ENCODE measurements at regions not wholly inside any gene's neighbourhood (a gene's known extent, or its start where the extent isn't known, plus 50 kb on each side); places are given as distances from the start of the nearest gene placed in this dataset.

GRCh38 chr2:183283209-183283608 is 159.0 kb downstream of the NUP35 start:
- Histone ChIP-seq H3K4me1 (ENCODE audit: control insufficient read depth, insufficient read depth, low read length) (no peaks in the 10 kb centered on the region), H3K4me3 (ENCODE audit: low read length) (no peak overlapping the region), H3K27ac (ENCODE audit: low read length) (no peak overlapping the region), H3K9me3 (ENCODE audit: control insufficient read depth, low read depth, low read length) (no peaks in the 10 kb centered on the region), H3K36me3 (ENCODE audit: control insufficient read depth, insufficient read depth, low read length) (no peaks in the 10 kb centered on the region), H3K27me3 (ENCODE audit: control insufficient read depth, insufficient read depth, low read length) (no peaks in the 10 kb centered on the region)
- 100% methylated on average over 1 of the region's 2 CpGs for WGBS (ENCODE audit: insufficient coverage, low lambda C conversion rate)
- DNase-seq = no peak

GRCh38 chr2:183284606-183285005 is 160.4 kb downstream of the NUP35 start:
- Histone ChIP-seq H3K27me3 (ENCODE audit: control insufficient read depth, insufficient read depth, low read length) (no peaks in the 10 kb centered on the region), H3K4me3 (ENCODE audit: low read length) (no peak overlapping the region)

DNA sequence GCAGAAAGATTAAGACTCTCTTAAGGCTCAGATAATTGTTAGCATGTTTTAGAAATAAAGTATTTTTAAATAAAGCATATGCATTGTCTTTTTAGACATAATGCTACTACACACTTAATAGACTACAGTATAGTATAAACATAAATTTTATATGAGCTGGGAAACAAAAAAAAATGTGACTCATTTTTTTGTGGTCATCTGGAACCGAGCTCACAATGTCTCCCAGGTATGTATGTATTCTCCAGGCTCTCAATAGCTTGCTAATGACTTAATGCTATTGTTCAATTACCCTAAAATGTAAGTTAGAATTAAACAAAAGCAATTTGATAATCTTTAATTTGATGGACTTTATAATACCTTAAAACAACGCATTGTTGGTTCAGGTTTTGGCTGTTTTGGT is 167.2 kb downstream of the NUP35 start:
- no peaks in the 10 kb centered on the region for H3K4me1 ChIP-seq (ENCODE audit: control insufficient read depth, insufficient read depth, low read length)
- H3K4me3 ChIP-seq (ENCODE audit: low read length) = no peak overlapping the region
- no peak for DNase-seq
- 40% methylated on average over 1 of the region's 2 CpGs for WGBS (ENCODE audit: insufficient coverage, low lambda C conversion rate)
- H3K36me3 ChIP-seq (ENCODE audit: control insufficient read depth, insufficient read depth, low read length) = no peaks in the 10 kb centered on the region
- no peaks in the 10 kb centered on the region for H3K9me3 ChIP-seq (ENCODE audit: control insufficient read depth, low read depth, low read length)
- no peaks in the 10 kb centered on the region for H3K27me3 ChIP-seq (ENCODE audit: control insufficient read depth, insufficient read depth, low read length)
- H3K27ac ChIP-seq (ENCODE audit: low read length) = no peak overlapping the region

More at GRCh38 chr2:183284606-183285005, 160.4 kb downstream of the NUP35 start:
- DNase-seq = no peak
- Histone ChIP-seq H3K27ac (ENCODE audit: low read length) (no peak overlapping the region), H3K4me1 (ENCODE audit: control insufficient read depth, insufficient read depth, low read length) (no peaks in the 10 kb centered on the region), H3K9me3 (ENCODE audit: control insufficient read depth, low read depth, low read length) (no peaks in the 10 kb centered on the region), H3K36me3 (ENCODE audit: control insufficient read depth, insufficient read depth, low read length) (no peaks in the 10 kb centered on the region)

DNA sequence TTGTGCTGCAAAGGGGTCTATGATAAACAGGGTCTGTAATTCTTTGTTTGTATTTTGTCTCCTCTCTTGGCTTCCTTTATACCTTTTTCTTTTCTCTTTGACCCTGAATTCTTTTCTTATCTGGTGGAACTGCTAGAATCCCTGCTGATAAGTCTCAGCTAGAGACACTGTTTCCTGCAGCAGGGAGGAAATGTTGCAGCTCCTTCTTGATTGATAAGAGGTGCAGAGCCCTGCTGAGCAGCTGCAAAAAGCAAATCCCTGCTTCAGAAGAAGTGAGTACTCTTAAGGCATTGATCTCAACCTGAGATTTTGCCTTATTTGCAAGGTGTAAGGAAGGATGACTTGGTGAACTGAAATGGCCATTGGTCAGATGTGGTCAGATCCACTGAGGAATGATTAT is 167.8 kb downstream of the NUP35 start:
- H3K4me1 ChIP-seq (ENCODE audit: control insufficient read depth, insufficient read depth, low read length) = no peaks in the 10 kb centered on the region
- H3K27me3 ChIP-seq (ENCODE audit: control insufficient read depth, insufficient read depth, low read length) = no peaks in the 10 kb centered on the region
- DNase-seq = no peak
- no peak overlapping the region for H3K4me3 ChIP-seq (ENCODE audit: low read length)
- H3K9me3 ChIP-seq (ENCODE audit: control insufficient read depth, low read depth, low read length) = no peaks in the 10 kb centered on the region
- no peaks in the 10 kb centered on the region for H3K36me3 ChIP-seq (ENCODE audit: control insufficient read depth, insufficient read depth, low read length)
- H3K27ac ChIP-seq (ENCODE audit: low read length) = no peak overlapping the region

DNA sequence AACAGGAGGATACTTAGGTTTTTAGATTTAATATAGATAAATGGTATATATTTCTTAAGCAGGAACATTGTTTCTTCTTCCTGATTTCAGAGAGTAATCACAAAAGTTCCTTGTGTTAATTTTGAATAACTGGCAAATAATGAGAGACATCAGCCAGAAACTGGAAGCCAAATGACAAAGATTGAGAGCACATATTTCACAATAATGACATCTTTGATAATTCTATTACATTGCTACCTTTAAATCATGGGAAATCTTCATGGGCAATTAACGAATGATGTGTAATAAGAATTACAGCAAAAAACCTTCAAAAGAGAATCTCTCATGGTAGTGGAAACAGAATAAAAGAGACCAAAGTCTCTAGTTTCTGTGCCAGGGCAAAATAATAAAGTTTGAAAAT is 215.1 kb downstream of the NUP35 start:
- H3K4me1 ChIP-seq (ENCODE audit: control insufficient read depth, insufficient read depth, low read length) = no peaks in the 10 kb centered on the region
- H3K4me3 ChIP-seq (ENCODE audit: low read length) = no peak overlapping the region
- no peaks in the 10 kb centered on the region for H3K27me3 ChIP-seq (ENCODE audit: control insufficient read depth, insufficient read depth, low read length)
- H3K27ac ChIP-seq (ENCODE audit: low read length) = no peak overlapping the region
- no peaks in the 10 kb centered on the region for H3K36me3 ChIP-seq (ENCODE audit: control insufficient read depth, insufficient read depth, low read length)
- DNase-seq = no peak
- WGBS (ENCODE audit: insufficient coverage, low lambda C conversion rate) = 100% methylated on average over 1 of the region's 1 CpG
- no peaks in the 10 kb centered on the region for H3K9me3 ChIP-seq (ENCODE audit: control insufficient read depth, low read depth, low read length)

DNA sequence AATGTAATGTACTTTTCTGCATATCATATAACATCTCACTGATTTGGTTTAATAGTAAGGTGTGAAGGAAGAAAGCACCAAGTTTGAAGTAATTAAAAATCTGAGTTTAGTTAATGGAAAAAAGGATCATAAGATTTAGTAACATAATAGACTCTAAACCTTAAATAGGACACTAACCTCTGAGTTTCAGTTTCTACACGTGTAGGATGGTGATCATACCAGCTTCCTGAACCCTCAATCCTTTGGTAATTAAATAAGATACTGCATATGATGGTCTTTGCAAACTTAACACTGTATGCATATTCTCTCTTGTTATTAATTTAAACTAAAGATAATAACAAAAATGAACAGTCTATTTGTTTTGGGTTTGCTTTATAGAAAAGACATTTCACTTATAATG is 216.8 kb downstream of the NUP35 start:
- Histone ChIP-seq H3K27ac (ENCODE audit: low read length) (no peak overlapping the region), H3K4me1 (ENCODE audit: control insufficient read depth, insufficient read depth, low read length) (no peaks in the 10 kb centered on the region), H3K27me3 (ENCODE audit: control insufficient read depth, insufficient read depth, low read length) (no peaks in the 10 kb centered on the region), H3K9me3 (ENCODE audit: control insufficient read depth, low read depth, low read length) (no peaks in the 10 kb centered on the region), H3K36me3 (ENCODE audit: control insufficient read depth, insufficient read depth, low read length) (no peaks in the 10 kb centered on the region), H3K4me3 (ENCODE audit: low read length) (no peak overlapping the region)
- 88% methylated on average over 1 of the region's 1 CpG for WGBS (ENCODE audit: insufficient coverage, low lambda C conversion rate)
- no peak for DNase-seq

DNA sequence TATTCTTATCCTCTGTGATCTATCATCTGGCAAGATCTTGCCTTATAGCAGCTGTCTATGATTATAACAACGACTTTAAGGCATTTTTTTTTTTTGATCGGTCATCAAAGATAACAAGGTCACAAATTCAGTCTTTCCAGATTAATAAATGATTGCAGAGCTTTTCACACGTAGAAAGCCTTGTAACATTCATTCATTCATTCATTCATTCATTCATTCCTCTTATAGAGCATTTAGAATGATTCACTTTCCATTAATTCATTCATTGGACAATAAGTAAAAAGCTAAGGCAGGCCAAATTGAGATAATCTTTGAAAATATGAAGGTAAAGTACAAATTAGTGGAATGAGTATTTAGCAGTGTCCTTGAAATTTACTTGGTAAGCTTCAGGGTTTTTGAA is 223.7 kb downstream of the NUP35 start:
- H3K27me3 ChIP-seq (ENCODE audit: control insufficient read depth, insufficient read depth, low read length) = no peaks in the 10 kb centered on the region
- no peaks in the 10 kb centered on the region for H3K9me3 ChIP-seq (ENCODE audit: control insufficient read depth, low read depth, low read length)
- 91% methylated on average over 3 of the region's 3 CpGs for WGBS (ENCODE audit: insufficient coverage, low lambda C conversion rate)
- H3K4me3 ChIP-seq (ENCODE audit: low read length) = no peak overlapping the region
- H3K4me1 ChIP-seq (ENCODE audit: control insufficient read depth, insufficient read depth, low read length) = no peaks in the 10 kb centered on the region
- H3K27ac ChIP-seq (ENCODE audit: low read length) = no peak overlapping the region
- no peak for DNase-seq
- no peaks in the 10 kb centered on the region for H3K36me3 ChIP-seq (ENCODE audit: control insufficient read depth, insufficient read depth, low read length)

GRCh38 chr2:183348492-183348891 is 224.2 kb downstream of the NUP35 start:
- DNase-seq = no peak
- H3K27ac ChIP-seq (ENCODE audit: low read length) = no peak overlapping the region
- WGBS (ENCODE audit: insufficient coverage, low lambda C conversion rate) = 100% methylated on average over 1 of the region's 2 CpGs
- H3K36me3 ChIP-seq (ENCODE audit: control insufficient read depth, insufficient read depth, low read length) = no peaks in the 10 kb centered on the region
- H3K9me3 ChIP-seq (ENCODE audit: control insufficient read depth, low read depth, low read length) = no peaks in the 10 kb centered on the region
- H3K27me3 ChIP-seq (ENCODE audit: control insufficient read depth, insufficient read depth, low read length) = no peaks in the 10 kb centered on the region
- H3K4me1 ChIP-seq (ENCODE audit: control insufficient read depth, insufficient read depth, low read length) = no peaks in the 10 kb centered on the region
- H3K4me3 ChIP-seq (ENCODE audit: low read length) = no peak overlapping the region

DNA sequence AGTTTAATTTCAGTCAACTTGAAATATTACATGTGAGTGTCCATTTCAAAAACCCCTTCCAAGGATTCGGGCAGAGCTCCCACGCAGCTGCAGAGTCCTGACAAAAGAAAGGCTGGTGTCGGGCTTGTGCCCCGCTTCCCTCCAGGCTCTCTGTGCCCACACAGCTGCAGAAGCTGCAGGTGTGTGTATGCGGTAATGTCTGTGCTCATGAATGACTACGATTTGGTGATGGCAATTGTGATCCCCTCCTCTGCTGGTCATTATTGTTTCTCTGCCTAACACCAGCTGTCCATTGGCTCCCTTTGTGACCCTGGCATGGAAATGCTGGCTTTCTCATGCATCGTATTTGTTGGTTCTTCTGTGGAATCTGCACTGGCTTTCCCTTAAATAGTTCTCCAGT is 224.8 kb downstream of the NUP35 start:
- Histone ChIP-seq H3K9me3 (ENCODE audit: control insufficient read depth, low read depth, low read length) (no peaks in the 10 kb centered on the region), H3K27ac (ENCODE audit: low read length) (no peak overlapping the region), H3K4me1 (ENCODE audit: control insufficient read depth, insufficient read depth, low read length) (no peaks in the 10 kb centered on the region), H3K27me3 (ENCODE audit: control insufficient read depth, insufficient read depth, low read length) (no peaks in the 10 kb centered on the region), H3K4me3 (ENCODE audit: low read length) (no peak overlapping the region), H3K36me3 (ENCODE audit: control insufficient read depth, insufficient read depth, low read length) (no peaks in the 10 kb centered on the region)
- no peak for DNase-seq
- no CpG with 5 or more reads among the region's 7 CpGs for WGBS (ENCODE audit: insufficient coverage, low lambda C conversion rate)

DNA sequence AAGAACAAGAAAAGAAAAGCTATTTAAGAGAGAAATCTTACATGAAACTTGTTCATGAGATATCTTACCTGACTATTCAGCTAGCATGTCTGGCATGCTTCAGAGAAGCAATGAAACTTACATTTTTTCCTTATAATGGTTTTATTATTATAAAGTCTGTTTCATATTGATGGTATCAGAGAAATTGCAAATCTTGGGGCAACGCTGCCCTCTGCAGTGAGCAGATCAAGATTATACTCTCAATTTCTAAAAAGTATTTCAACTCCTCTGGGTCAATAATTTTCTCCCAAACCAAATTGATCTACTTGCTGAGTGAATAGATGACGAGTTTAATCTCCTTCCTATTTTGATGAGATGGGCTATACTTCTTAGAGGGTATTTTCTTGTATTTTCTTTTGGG is 235.6 kb downstream of the NUP35 start:
- no peak for DNase-seq
- no peak overlapping the region for H3K27ac ChIP-seq (ENCODE audit: low read length)
- no peaks in the 10 kb centered on the region for H3K27me3 ChIP-seq (ENCODE audit: control insufficient read depth, insufficient read depth, low read length)
- no peaks in the 10 kb centered on the region for H3K36me3 ChIP-seq (ENCODE audit: control insufficient read depth, insufficient read depth, low read length)
- H3K4me3 ChIP-seq (ENCODE audit: low read length) = no peak overlapping the region
- no peaks in the 10 kb centered on the region for H3K4me1 ChIP-seq (ENCODE audit: control insufficient read depth, insufficient read depth, low read length)
- no peaks in the 10 kb centered on the region for H3K9me3 ChIP-seq (ENCODE audit: control insufficient read depth, low read depth, low read length)
- 80% methylated on average over 1 of the region's 2 CpGs for WGBS (ENCODE audit: insufficient coverage, low lambda C conversion rate)

DNA sequence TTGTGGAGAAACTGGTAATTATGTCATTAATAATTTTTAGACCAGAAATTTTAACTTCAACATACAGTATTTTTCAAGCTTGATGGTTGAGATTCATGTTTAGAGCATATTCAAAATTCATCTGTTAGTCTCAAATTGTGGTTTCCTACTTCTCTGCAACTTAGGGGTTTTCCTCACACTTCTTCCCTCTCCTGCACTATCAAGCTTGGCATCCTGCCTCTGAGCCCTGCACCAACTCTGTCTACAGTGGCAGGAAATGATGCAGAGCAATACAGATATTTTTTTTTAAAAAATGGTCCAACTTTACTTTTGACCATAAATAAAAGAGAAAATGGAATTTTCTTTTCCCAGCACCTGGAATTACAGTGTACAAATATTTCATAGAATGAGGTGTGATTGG is 247.3 kb downstream of the NUP35 start:
- H3K4me3 ChIP-seq (ENCODE audit: low read length) = no peak overlapping the region
- no peaks in the 10 kb centered on the region for H3K36me3 ChIP-seq (ENCODE audit: control insufficient read depth, insufficient read depth, low read length)
- no peaks in the 10 kb centered on the region for H3K27me3 ChIP-seq (ENCODE audit: control insufficient read depth, insufficient read depth, low read length)
- H3K27ac ChIP-seq (ENCODE audit: low read length) = no peak overlapping the region
- H3K4me1 ChIP-seq (ENCODE audit: control insufficient read depth, insufficient read depth, low read length) = no peaks in the 10 kb centered on the region
- no peak for DNase-seq
- H3K9me3 ChIP-seq (ENCODE audit: control insufficient read depth, low read depth, low read length) = no peaks in the 10 kb centered on the region

Measured in large intestine (tissue), 3 donors.